ENCODE measurements at regions not wholly inside any gene's neighbourhood (a gene's known extent, or its start where the extent isn't known, plus 50 kb on each side); places are given as distances from the start of the nearest gene placed in this dataset.

DNA sequence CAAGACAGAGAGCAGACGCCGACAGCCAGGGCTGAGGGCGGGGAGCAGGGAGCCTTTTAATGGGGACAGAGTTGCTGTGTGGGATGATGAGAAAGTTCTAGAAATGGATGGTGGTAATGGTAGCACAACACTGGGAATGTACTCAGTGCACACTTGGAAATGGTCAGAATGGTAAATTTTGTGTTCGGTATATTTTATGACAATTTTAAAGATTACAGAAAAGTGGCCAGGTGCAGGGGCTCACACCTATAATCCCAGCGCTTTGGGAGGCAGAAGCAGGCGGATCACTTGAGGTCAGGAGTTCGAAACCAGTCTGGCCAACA is 243.2 kb upstream of the CIBAR2 start:
- DNase-seq: no peak
- ChIA-PET POLR2A (interaction anchor here (2.0 kb wide), 1 partner anchor 11 kb away, joined by 12 read pairs; no protein-coding TSS in a partner anchor), CTCF (interaction anchor here (0.6 to 1.1 kb wide), 3 partner anchors 19 to 98 kb away, joined by 3 to 4 read pairs (median 4); no protein-coding TSS in a partner anchor)
- Histone ChIP-seq H3F3A (replicated peaks; ENCODE audit: insufficient read depth) (peaks cover 24% of the 10 kb centered on the region), H3K4me1 (ENCODE audit: control insufficient read depth in 1 of 2, insufficient read depth in 2 of 2, low read depth in 1 of 2, low read length in 1 of 2) (peaks cover 21 to 91% of the 10 kb centered on the region in 2 experiments; a peak in 3 of 4 replicates), H3K79me2 (ENCODE audit: insufficient read depth) (no peaks in the 10 kb centered on the region), H2AFZ (ENCODE audit: low read depth) (no peak overlapping the region), H4K20me1 (ENCODE audit: insufficient read depth) (peaks cover 8% of the 10 kb centered on the region), H3K9me3 (no peaks in the 10 kb centered on the region), H3K36me3 (replicated peaks in 1 of 2; ENCODE audit: control insufficient read depth in 1 of 2, insufficient read depth in 2 of 2, low read length in 1 of 2) (no peaks in the 10 kb centered on the region), H3K9ac (no peak overlapping the region), H3K4me2 (peak overlapping the region; percentile 42; the same call in 1 of the 2 replicates), H3K9me2 (no peaks in the 10 kb centered on the region), H3K27ac (ENCODE audit: low read depth in 2 of 2, low read length in 1 of 2) (peak overlapping the region; percentile 47 to 77), H3K27me3 (ENCODE audit: insufficient read depth) (no peaks in the 10 kb centered on the region), H3K4me3 (ENCODE audit: low read depth in 2 of 2, low read length in 1 of 2) (no peak overlapping the region)
- WGBS (ENCODE audit: low lambda C conversion rate): 79% methylated on average over 7 of the region's 7 CpGs
- TF ChIP-seq EZH2phosphoT487 (IDR thresholded peaks at IDR 0.05; ENCODE audit: borderline replicate concordance, low read depth) (no peak), TAF1 (IDR thresholded peaks at IDR 0.05; ENCODE audit: borderline replicate concordance, low read depth, low read length) (no peak), MXI1 (IDR thresholded peaks at IDR 0.05; ENCODE audit: low read depth, low read length) (no peak), EP300 (IDR thresholded peaks at IDR 0.05; ENCODE audit: borderline replicate concordance in 1 of 2, low read depth in 1 of 2, low read length in 1 of 2) (peak in 1 of 2 experiments; percentile 50; a peak in 2 of 4 replicates), TCF12 (IDR thresholded peaks at IDR 0.05) (0 out of 2 replicates have a peak, but pooled peaks have one; percentile 3), JUND (IDR thresholded peaks at IDR 0.05) (no peak), CHD2 (IDR thresholded peaks at IDR 0.05; ENCODE audit: low read length, partially characterized antibody) (no peak), FOXM1 (IDR thresholded peaks at IDR 0.05; ENCODE audit: low read depth) (no peak), RFX5 (IDR thresholded peaks at IDR 0.05; ENCODE audit: low read length) (no peak), GABPA (IDR thresholded peaks at IDR 0.05; ENCODE audit: low read depth) (no peak), GATA2 (CRISPR knock-in tag; IDR thresholded peaks at IDR 0.05) (no peak), RCOR1 (IDR thresholded peaks at IDR 0.05; ENCODE audit: low read length) (no peak), RAD21 (IDR thresholded peaks at IDR 0.05; ENCODE audit: low read length) (no peak)
- TF ChIP-seq, protein P1, sequence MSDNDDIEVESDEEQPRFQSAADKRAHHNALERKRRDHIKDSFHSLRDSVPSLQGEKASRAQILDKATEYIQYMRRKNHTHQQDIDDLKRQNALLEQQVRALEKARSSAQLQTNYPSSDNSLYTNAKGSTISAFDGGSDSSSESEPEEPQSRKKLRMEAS (IDR thresholded peaks at IDR 0.05; ENCODE audit: low read depth): no peak
- TF ChIP-seq, protein P2, sequence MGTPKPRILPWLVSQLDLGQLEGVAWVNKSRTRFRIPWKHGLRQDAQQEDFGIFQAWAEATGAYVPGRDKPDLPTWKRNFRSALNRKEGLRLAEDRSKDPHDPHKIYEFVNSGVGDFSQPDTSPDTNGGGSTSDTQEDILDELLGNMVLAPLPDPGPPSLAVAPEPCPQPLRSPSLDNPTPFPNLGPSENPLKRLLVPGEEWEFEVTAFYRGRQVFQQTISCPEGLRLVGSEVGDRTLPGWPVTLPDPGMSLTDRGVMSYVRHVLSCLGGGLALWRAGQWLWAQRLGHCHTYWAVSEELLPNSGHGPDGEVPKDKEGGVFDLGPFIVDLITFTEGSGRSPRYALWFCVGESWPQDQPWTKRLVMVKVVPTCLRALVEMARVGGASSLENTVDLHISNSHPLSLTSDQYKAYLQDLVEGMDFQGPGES (IDR thresholded peaks at IDR 0.05; ENCODE audit: low read depth, low read length): no peak
- TF ChIP-seq, protein P3, sequence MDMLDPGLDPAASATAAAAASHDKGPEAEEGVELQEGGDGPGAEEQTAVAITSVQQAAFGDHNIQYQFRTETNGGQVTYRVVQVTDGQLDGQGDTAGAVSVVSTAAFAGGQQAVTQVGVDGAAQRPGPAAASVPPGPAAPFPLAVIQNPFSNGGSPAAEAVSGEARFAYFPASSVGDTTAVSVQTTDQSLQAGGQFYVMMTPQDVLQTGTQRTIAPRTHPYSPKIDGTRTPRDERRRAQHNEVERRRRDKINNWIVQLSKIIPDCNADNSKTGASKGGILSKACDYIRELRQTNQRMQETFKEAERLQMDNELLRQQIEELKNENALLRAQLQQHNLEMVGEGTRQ (IDR thresholded peaks at IDR 0.05; ENCODE audit: borderline replicate concordance, low read depth, low read length): no peak
- TF ChIP-seq, protein P4, sequence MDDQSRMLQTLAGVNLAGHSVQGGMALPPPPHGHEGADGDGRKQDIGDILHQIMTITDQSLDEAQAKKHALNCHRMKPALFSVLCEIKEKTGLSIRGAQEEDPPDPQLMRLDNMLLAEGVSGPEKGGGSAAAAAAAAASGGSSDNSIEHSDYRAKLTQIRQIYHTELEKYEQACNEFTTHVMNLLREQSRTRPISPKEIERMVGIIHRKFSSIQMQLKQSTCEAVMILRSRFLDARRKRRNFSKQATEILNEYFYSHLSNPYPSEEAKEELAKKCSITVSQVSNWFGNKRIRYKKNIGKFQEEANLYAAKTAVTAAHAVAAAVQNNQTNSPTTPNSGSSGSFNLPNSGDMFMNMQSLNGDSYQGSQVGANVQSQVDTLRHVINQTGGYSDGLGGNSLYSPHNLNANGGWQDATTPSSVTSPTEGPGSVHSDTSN (IDR thresholded peaks at IDR 0.05): peak; percentile 44; the same call in 1 of the 2 replicates
- TF ChIP-seq, protein P5, sequence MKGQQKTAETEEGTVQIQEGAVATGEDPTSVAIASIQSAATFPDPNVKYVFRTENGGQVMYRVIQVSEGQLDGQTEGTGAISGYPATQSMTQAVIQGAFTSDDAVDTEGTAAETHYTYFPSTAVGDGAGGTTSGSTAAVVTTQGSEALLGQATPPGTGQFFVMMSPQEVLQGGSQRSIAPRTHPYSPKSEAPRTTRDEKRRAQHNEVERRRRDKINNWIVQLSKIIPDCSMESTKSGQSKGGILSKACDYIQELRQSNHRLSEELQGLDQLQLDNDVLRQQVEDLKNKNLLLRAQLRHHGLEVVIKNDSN (IDR thresholded peaks at IDR 0.05; ENCODE audit: borderline replicate concordance, low read depth): no peak
- TF ChIP-seq, protein P6, sequence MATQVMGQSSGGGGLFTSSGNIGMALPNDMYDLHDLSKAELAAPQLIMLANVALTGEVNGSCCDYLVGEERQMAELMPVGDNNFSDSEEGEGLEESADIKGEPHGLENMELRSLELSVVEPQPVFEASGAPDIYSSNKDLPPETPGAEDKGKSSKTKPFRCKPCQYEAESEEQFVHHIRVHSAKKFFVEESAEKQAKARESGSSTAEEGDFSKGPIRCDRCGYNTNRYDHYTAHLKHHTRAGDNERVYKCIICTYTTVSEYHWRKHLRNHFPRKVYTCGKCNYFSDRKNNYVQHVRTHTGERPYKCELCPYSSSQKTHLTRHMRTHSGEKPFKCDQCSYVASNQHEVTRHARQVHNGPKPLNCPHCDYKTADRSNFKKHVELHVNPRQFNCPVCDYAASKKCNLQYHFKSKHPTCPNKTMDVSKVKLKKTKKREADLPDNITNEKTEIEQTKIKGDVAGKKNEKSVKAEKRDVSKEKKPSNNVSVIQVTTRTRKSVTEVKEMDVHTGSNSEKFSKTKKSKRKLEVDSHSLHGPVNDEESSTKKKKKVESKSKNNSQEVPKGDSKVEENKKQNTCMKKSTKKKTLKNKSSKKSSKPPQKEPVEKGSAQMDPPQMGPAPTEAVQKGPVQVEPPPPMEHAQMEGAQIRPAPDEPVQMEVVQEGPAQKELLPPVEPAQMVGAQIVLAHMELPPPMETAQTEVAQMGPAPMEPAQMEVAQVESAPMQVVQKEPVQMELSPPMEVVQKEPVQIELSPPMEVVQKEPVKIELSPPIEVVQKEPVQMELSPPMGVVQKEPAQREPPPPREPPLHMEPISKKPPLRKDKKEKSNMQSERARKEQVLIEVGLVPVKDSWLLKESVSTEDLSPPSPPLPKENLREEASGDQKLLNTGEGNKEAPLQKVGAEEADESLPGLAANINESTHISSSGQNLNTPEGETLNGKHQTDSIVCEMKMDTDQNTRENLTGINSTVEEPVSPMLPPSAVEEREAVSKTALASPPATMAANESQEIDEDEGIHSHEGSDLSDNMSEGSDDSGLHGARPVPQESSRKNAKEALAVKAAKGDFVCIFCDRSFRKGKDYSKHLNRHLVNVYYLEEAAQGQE (IDR thresholded peaks at IDR 0.05; ENCODE audit: low read depth, low read length): no peak
